ENCODE measurements at regions not wholly inside any gene's neighbourhood (a gene's known extent, or its start where the extent isn't known, plus 50 kb on each side); places are given as distances from the start of the nearest gene placed in this dataset.
"Not testable (repeated sequence)": the region's sequence is repeated elsewhere in the genome, so short reads cannot be mapped to it uniquely, and the experiment has no call there.

- Mint-ChIP-seq H3K27me3 (ENCODE audit: insufficient read depth) (no peaks in the 10 kb centered on the region), H3K4me3 (no peak overlapping the region), H3K4me1 (ENCODE audit: low read depth) (no peaks in the 10 kb centered on the region), H3K9me3 (no peaks in the 10 kb centered on the region), H3K36me3 (ENCODE audit: low read depth) (no peaks in the 10 kb centered on the region), H3K27ac (no peak overlapping the region)
- DNase-seq (ENCODE audit: low spot score) = no peak
- intact Hi-C loops (cut with micrococcal nuclease) = no loop called here
These were observed 925.9 kb downstream of the IGSF11 start for GRCh38 chr3:118108769-118109168.

- H3K27ac Mint-ChIP-seq = no peak overlapping the region
- no peaks in the 10 kb centered on the region for H3K4me1 Mint-ChIP-seq (ENCODE audit: low read depth)
- intact Hi-C loops (cut with micrococcal nuclease) = no loop called here
- H3K27me3 Mint-ChIP-seq (ENCODE audit: insufficient read depth) = no peaks in the 10 kb centered on the region
- no peak overlapping the region for H3K4me3 Mint-ChIP-seq
- H3K36me3 Mint-ChIP-seq (ENCODE audit: low read depth) = no peaks in the 10 kb centered on the region
- DNase-seq (ENCODE audit: low spot score) = no peak
- H3K9me3 Mint-ChIP-seq = no peaks in the 10 kb centered on the region
These were observed 924.4 kb downstream of the IGSF11 start for GRCh38 chr3:118110211-118110610.

GRCh38 chr3:118116991-118117390 is 917.7 kb downstream of the IGSF11 start:
- Mint-ChIP-seq H3K27me3 (ENCODE audit: insufficient read depth) (no peaks in the 10 kb centered on the region), H3K36me3 (ENCODE audit: low read depth) (no peaks in the 10 kb centered on the region), H3K4me3 (no peak overlapping the region), H3K4me1 (ENCODE audit: low read depth) (no peaks in the 10 kb centered on the region), H3K27ac (no peak overlapping the region), H3K9me3 (no peaks in the 10 kb centered on the region)
- intact Hi-C loops (cut with micrococcal nuclease) = no loop called here
- no peak for DNase-seq (ENCODE audit: low spot score)

GRCh38 chr3:118126751-118127150 is 907.9 kb downstream of the IGSF11 start:
- Mint-ChIP-seq H3K36me3 (ENCODE audit: low read depth) (no peaks in the 10 kb centered on the region), H3K4me1 (ENCODE audit: low read depth) (no peaks in the 10 kb centered on the region), H3K9me3 (no peaks in the 10 kb centered on the region), H3K27me3 (ENCODE audit: insufficient read depth) (no peaks in the 10 kb centered on the region), H3K27ac (no peak overlapping the region), H3K4me3 (no peak overlapping the region)
- intact Hi-C loops (cut with micrococcal nuclease) = no loop called here
- no peak for DNase-seq (ENCODE audit: low spot score)

- H3K36me3 Mint-ChIP-seq (ENCODE audit: low read depth) = no peaks in the 10 kb centered on the region
- H3K27me3 Mint-ChIP-seq (ENCODE audit: insufficient read depth) = no peaks in the 10 kb centered on the region
- H3K4me1 Mint-ChIP-seq (ENCODE audit: low read depth) = no peaks in the 10 kb centered on the region
- intact Hi-C loops (cut with micrococcal nuclease) = no loop called here
- H3K27ac Mint-ChIP-seq = no peak overlapping the region
- no peak overlapping the region for H3K4me3 Mint-ChIP-seq
- H3K9me3 Mint-ChIP-seq = no peaks in the 10 kb centered on the region
- DNase-seq (ENCODE audit: low spot score) = no peak
These were observed 906.7 kb downstream of the IGSF11 start for GRCh38 chr3:118127992-118128391.

GRCh38 chr3:118128886-118129285 is 905.8 kb downstream of the IGSF11 start:
- DNase-seq (ENCODE audit: low spot score) = no peak
- Mint-ChIP-seq H3K27ac (no peak overlapping the region), H3K4me3 (no peak overlapping the region), H3K36me3 (ENCODE audit: low read depth) (no peaks in the 10 kb centered on the region), H3K4me1 (ENCODE audit: low read depth) (no peaks in the 10 kb centered on the region), H3K9me3 (no peaks in the 10 kb centered on the region), H3K27me3 (ENCODE audit: insufficient read depth) (no peaks in the 10 kb centered on the region)
- intact Hi-C loops (cut with micrococcal nuclease) = no loop called here

- intact Hi-C loops (cut with micrococcal nuclease) = no loop called here
- Mint-ChIP-seq H3K36me3 (ENCODE audit: low read depth) (no peaks in the 10 kb centered on the region), H3K4me1 (ENCODE audit: low read depth) (no peaks in the 10 kb centered on the region), H3K27me3 (ENCODE audit: insufficient read depth) (no peaks in the 10 kb centered on the region), H3K9me3 (peaks cover 30% of the 10 kb centered on the region), H3K27ac (no peak overlapping the region), H3K4me3 (no peak overlapping the region)
- no peak for DNase-seq (ENCODE audit: low spot score)
These were observed 896.9 kb downstream of the IGSF11 start for GRCh38 chr3:118137778-118138177.

GRCh38 chr3:118144919-118145318 is 889.7 kb downstream of the IGSF11 start:
- Mint-ChIP-seq H3K27ac (no peak overlapping the region), H3K36me3 (ENCODE audit: low read depth) (no peaks in the 10 kb centered on the region), H3K27me3 (ENCODE audit: insufficient read depth) (no peaks in the 10 kb centered on the region), H3K4me3 (no peak overlapping the region), H3K4me1 (ENCODE audit: low read depth) (no peaks in the 10 kb centered on the region), H3K9me3 (peaks cover 32% of the 10 kb centered on the region)
- no peak for DNase-seq (ENCODE audit: low spot score)
- intact Hi-C loops (cut with micrococcal nuclease) = no loop called here

- H3K27ac Mint-ChIP-seq = no peak overlapping the region
- no peaks in the 10 kb centered on the region for H3K36me3 Mint-ChIP-seq (ENCODE audit: low read depth)
- H3K9me3 Mint-ChIP-seq = peaks cover 25% of the 10 kb centered on the region
- no peak overlapping the region for H3K4me3 Mint-ChIP-seq
- intact Hi-C loops (cut with micrococcal nuclease) = no loop called here
- no peaks in the 10 kb centered on the region for H3K27me3 Mint-ChIP-seq (ENCODE audit: insufficient read depth)
- H3K4me1 Mint-ChIP-seq (ENCODE audit: low read depth) = no peaks in the 10 kb centered on the region
- no peak for DNase-seq (ENCODE audit: low spot score)
These were observed 887.8 kb downstream of the IGSF11 start for GRCh38 chr3:118146658-118147375.

- intact Hi-C loops (cut with micrococcal nuclease) = no loop called here
These were observed 883.5 kb downstream of the IGSF11 start for GRCh38 chr3:118151164-118151563.

GRCh38 chr3:118162627-118163588 is 871.7 kb downstream of the IGSF11 start:
- H3K4me1 Mint-ChIP-seq (ENCODE audit: low read depth); H3K36me3 Mint-ChIP-seq (ENCODE audit: low read depth); H3K4me3 Mint-ChIP-seq; H3K27ac Mint-ChIP-seq; DNase-seq (ENCODE audit: low spot score); intact Hi-C loops (cut with micrococcal nuclease); H3K27me3 Mint-ChIP-seq (ENCODE audit: insufficient read depth): not testable (repeated sequence)
- H3K9me3 Mint-ChIP-seq = peaks cover 24% of the 10 kb centered on the region

More at GRCh38 chr3:118151164-118151563, 883.5 kb downstream of the IGSF11 start:
- no peaks in the 10 kb centered on the region for H3K36me3 Mint-ChIP-seq (ENCODE audit: low read depth)
- no peak for DNase-seq (ENCODE audit: low spot score)
- H3K9me3 Mint-ChIP-seq = peaks cover 16% of the 10 kb centered on the region
- no peak overlapping the region for H3K27ac Mint-ChIP-seq
- no peak overlapping the region for H3K4me3 Mint-ChIP-seq
- H3K4me1 Mint-ChIP-seq (ENCODE audit: low read depth) = no peaks in the 10 kb centered on the region
- no peaks in the 10 kb centered on the region for H3K27me3 Mint-ChIP-seq (ENCODE audit: insufficient read depth)

GRCh38 chr3:118165413-118165812 is 869.2 kb downstream of the IGSF11 start:
- intact Hi-C loops (cut with micrococcal nuclease) = no loop called here
- Mint-ChIP-seq H3K27ac (no peak overlapping the region), H3K27me3 (ENCODE audit: insufficient read depth) (no peaks in the 10 kb centered on the region), H3K9me3 (peaks cover 13% of the 10 kb centered on the region), H3K4me1 (ENCODE audit: low read depth) (no peaks in the 10 kb centered on the region), H3K4me3 (no peak overlapping the region), H3K36me3 (ENCODE audit: low read depth) (no peaks in the 10 kb centered on the region)
- DNase-seq (ENCODE audit: low spot score) = no peak

GRCh38 chr3:118167571-118167970 is 867.1 kb downstream of the IGSF11 start:
- Mint-ChIP-seq H3K27me3 (ENCODE audit: insufficient read depth) (no peaks in the 10 kb centered on the region), H3K4me1 (ENCODE audit: low read depth) (no peaks in the 10 kb centered on the region), H3K27ac (no peak overlapping the region), H3K4me3 (no peak overlapping the region), H3K9me3 (peaks cover 9% of the 10 kb centered on the region), H3K36me3 (ENCODE audit: low read depth) (no peaks in the 10 kb centered on the region)
- DNase-seq (ENCODE audit: low spot score) = no peak
- intact Hi-C loops (cut with micrococcal nuclease) = no loop called here
